ENCODE measurements at regions not wholly inside any gene's neighbourhood (a gene's known extent, or its start where the extent isn't known, plus 50 kb on each side); places are given as distances from the start of the nearest gene placed in this dataset.

DNA sequence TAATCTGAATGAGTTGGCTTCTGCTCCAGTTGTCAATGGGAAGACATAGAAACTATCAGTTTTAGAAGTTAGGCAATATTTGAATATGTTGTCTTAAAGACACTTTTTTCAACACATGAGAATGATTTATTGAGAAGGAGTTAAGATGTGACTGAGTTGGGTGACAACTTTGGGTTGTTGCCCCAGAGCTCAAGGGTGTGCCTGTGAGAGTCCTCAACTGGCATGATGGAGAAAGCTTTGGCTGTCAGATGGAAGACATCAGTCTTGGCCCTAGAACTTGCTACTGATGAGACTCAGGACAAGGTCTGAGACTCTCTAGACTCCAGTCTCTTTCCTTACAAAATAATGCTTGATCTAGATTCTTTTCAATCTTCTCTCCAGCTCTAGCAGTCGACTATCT lies 69.0 kb upstream of the CTAGE1 start:
- H3K9me3 ChIP-seq (ENCODE audit: insufficient read depth, low read length, severe bottlenecking), result no peaks in the 10 kb centered on the region
- ATAC-seq (ENCODE audit: insufficient read depth, low read depth) (no peak), DNase-seq (no peak)
- peaks cover 7% of the 10 kb centered on the region for H3K27me3 ChIP-seq (ENCODE audit: insufficient read depth, low read length, poor library complexity)
- no peak overlapping the region for H2AFZ ChIP-seq (ENCODE audit: low read depth, low read length)
- no peaks in the 10 kb centered on the region for H3K36me3 ChIP-seq (ENCODE audit: insufficient read depth, low read length)
- H3K27ac ChIP-seq (ENCODE audit: low read length), result no peak overlapping the region
- H3K79me2 ChIP-seq (ENCODE audit: insufficient read depth, low read length), result no peaks in the 10 kb centered on the region
- no peaks in the 10 kb centered on the region for H4K20me1 ChIP-seq (ENCODE audit: insufficient read depth, low read length)
- H3K4me2 ChIP-seq (ENCODE audit: insufficient read depth, low read length), result no peak overlapping the region
- no peak overlapping the region for H3K4me3 ChIP-seq (ENCODE audit: low read depth in 1 of 2, low read length in 2 of 2)
- no peak overlapping the region for H3K9ac ChIP-seq (ENCODE audit: low read depth, low read length)
- H3K4me1 ChIP-seq (ENCODE audit: insufficient read depth, low read length), result no peaks in the 10 kb centered on the region
- TF ChIP-seq, protein P1, sequence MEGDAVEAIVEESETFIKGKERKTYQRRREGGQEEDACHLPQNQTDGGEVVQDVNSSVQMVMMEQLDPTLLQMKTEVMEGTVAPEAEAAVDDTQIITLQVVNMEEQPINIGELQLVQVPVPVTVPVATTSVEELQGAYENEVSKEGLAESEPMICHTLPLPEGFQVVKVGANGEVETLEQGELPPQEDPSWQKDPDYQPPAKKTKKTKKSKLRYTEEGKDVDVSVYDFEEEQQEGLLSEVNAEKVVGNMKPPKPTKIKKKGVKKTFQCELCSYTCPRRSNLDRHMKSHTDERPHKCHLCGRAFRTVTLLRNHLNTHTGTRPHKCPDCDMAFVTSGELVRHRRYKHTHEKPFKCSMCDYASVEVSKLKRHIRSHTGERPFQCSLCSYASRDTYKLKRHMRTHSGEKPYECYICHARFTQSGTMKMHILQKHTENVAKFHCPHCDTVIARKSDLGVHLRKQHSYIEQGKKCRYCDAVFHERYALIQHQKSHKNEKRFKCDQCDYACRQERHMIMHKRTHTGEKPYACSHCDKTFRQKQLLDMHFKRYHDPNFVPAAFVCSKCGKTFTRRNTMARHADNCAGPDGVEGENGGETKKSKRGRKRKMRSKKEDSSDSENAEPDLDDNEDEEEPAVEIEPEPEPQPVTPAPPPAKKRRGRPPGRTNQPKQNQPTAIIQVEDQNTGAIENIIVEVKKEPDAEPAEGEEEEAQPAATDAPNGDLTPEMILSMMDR (IDR thresholded peaks at IDR 0.05; ENCODE audit: borderline replicate concordance, extremely low read depth, low read length, poor library complexity, severe bottlenecking), result no peak
- no peak for TF ChIP-seq EZH2 (IDR thresholded peaks at IDR 0.05; ENCODE audit: borderline replicate concordance, low read depth, low read length, severe bottlenecking)

DNA sequence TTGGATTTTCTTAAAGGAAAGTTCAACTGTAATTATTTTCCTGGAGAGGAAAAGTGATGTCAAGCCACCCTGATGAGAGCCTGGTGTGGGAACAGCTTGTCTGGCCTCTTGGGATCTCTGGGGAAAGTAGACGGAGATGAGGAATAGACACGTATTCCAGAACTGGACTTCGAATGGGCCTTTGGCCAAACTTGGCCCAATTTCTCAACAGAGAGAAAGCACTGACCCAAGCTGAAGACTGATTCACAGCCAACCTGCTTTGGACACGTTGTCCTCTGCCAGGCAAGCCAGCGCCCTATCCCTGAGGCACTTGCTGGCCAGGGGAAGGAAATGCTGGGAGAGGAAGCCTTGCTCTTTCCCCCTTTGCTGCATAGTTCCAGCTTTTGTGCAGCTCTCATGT lies 70.8 kb upstream of the CTAGE1 start:
- no peak overlapping the region for H3K4me3 ChIP-seq (ENCODE audit: low read depth in 1 of 2, low read length in 2 of 2)
- H4K20me1 ChIP-seq (ENCODE audit: insufficient read depth, low read length), result no peaks in the 10 kb centered on the region
- ATAC-seq (ENCODE audit: insufficient read depth, low read depth) (no peak), DNase-seq (no peak)
- H3K4me1 ChIP-seq (ENCODE audit: insufficient read depth, low read length), result no peaks in the 10 kb centered on the region
- H3K9me3 ChIP-seq (ENCODE audit: insufficient read depth, low read length, severe bottlenecking), result no peaks in the 10 kb centered on the region
- peaks cover 7% of the 10 kb centered on the region for H3K27me3 ChIP-seq (ENCODE audit: insufficient read depth, low read length, poor library complexity)
- H3K9ac ChIP-seq (ENCODE audit: low read depth, low read length), result no peak overlapping the region
- H3K27ac ChIP-seq (ENCODE audit: low read length), result no peak overlapping the region
- H3K4me2 ChIP-seq (ENCODE audit: insufficient read depth, low read length), result no peak overlapping the region
- TF ChIP-seq, protein P1 (IDR thresholded peaks at IDR 0.05; ENCODE audit: borderline replicate concordance, extremely low read depth, low read length, poor library complexity, severe bottlenecking), result no peak
- no peak for TF ChIP-seq EZH2 (IDR thresholded peaks at IDR 0.05; ENCODE audit: borderline replicate concordance, low read depth, low read length, severe bottlenecking)
- H3K79me2 ChIP-seq (ENCODE audit: insufficient read depth, low read length), result no peaks in the 10 kb centered on the region
- H2AFZ ChIP-seq (ENCODE audit: low read depth, low read length), result no peak overlapping the region
- no peaks in the 10 kb centered on the region for H3K36me3 ChIP-seq (ENCODE audit: insufficient read depth, low read length)

DNA sequence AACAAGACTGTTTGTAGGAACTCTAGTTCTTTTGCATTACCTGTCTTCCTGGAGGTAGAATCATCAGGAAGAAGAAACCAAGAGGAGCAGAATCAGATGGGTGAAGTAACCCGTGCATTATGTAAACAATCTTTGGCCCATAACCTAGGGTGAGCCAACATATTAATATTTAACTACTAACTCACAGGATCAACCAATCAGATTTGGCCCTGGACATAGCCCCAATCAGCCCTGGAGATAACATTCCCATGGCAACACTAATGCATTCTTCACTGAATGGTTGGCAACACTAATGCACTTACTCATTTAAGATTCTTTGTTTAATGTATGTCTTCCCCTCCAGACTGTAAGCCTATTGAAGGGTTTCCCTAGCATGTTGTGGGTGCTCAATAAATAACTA lies 72.0 kb upstream of the CTAGE1 start:
- ATAC-seq (ENCODE audit: insufficient read depth, low read depth), result no peak

More for the DNA sequence above, 72.0 kb upstream of the CTAGE1 start:
- TF ChIP-seq, protein P1 (IDR thresholded peaks at IDR 0.05; ENCODE audit: borderline replicate concordance, extremely low read depth, low read length, poor library complexity, severe bottlenecking), result no peak
- TF ChIP-seq EZH2 (IDR thresholded peaks at IDR 0.05; ENCODE audit: borderline replicate concordance, low read depth, low read length, severe bottlenecking), result no peak
- no peak overlapping the region for H3K27ac ChIP-seq (ENCODE audit: low read length)
- H3K4me2 ChIP-seq (ENCODE audit: insufficient read depth, low read length), result no peak overlapping the region
- H3K9me3 ChIP-seq (ENCODE audit: insufficient read depth, low read length, severe bottlenecking), result no peaks in the 10 kb centered on the region
- H3K27me3 ChIP-seq (ENCODE audit: insufficient read depth, low read length, poor library complexity), result peaks cover 7% of the 10 kb centered on the region
- no peak for DNase-seq
- H4K20me1 ChIP-seq (ENCODE audit: insufficient read depth, low read length), result no peaks in the 10 kb centered on the region
- no peaks in the 10 kb centered on the region for H3K79me2 ChIP-seq (ENCODE audit: insufficient read depth, low read length)
- no peak overlapping the region for H3K4me3 ChIP-seq (ENCODE audit: low read depth in 1 of 2, low read length in 2 of 2)
- H3K9ac ChIP-seq (ENCODE audit: low read depth, low read length), result no peak overlapping the region
- no peaks in the 10 kb centered on the region for H3K4me1 ChIP-seq (ENCODE audit: insufficient read depth, low read length)
- no peaks in the 10 kb centered on the region for H3K36me3 ChIP-seq (ENCODE audit: insufficient read depth, low read length)
- H2AFZ ChIP-seq (ENCODE audit: low read depth, low read length), result no peak overlapping the region

Measured in DND-41 (cell line).